ENCODE measurements at regions not wholly inside any gene's neighbourhood (a gene's known extent, or its start where the extent isn't known, plus 50 kb on each side); places are given as distances from the start of the nearest gene placed in this dataset.

DNA sequence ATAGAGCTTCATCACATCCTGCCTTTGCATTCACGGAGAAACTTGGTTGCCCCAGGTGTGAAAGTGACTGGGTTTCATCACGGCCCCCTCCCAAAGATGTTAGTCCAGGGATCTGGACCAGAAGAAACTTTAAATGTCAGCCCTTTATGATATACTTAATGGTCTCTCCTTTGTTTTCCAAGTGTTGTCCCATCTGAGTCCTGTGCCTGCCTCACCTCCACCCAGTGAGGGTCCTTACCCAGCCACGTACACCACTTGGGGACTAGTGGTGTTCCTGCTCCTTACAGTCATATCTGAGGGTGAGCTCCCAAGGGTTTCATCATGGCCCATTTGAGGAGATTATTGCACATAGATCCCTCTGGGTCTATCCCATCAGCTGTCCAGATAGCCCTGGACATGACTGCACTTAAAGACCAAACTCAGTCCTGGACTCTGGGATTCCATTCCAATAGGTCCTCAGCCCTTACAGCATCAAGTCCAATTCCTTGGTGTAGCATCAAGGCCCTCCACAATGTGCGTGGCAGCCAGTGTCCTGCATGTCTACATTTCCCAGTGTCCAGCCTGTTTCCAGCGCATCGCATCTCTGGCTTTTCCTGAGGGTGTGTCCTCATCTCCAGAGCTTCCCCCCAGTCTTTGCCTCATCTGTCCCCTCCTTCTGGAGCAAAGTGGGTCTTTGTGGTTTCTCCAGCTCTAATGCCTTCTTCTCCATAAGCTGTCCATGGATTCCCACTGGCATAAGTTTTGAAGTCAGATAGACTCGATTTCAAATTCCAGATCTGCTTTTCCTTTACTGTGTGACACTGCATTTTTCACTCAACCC is 351.6 kb downstream of the MYCN start:
- no peak for FAIRE-seq
- no peak for DNase-seq (ENCODE audit: extremely low spot score, insufficient read length, low read depth)

DNA sequence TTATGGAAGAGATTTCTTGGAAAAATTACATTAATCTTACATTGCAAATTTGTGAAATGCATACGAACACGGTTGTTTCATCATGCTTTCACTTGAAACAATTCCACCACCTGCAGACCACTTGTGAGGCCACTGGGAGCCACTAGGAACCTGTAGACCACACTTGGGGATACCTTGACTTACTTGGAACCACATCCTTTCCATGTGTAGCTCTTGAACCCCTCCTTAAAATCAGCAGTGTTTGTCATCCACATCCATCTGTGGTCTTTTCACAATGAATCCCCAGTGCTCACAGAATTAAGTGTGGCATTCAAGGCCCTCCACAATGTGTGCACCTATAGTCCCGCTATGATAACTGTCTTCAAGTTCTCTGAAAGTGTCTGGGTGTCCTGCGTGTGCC is 350.9 kb downstream of the MYCN start:
- DNase-seq (ENCODE audit: extremely low spot score, insufficient read length, low read depth) (no peak), FAIRE-seq (no peak)

DNA sequence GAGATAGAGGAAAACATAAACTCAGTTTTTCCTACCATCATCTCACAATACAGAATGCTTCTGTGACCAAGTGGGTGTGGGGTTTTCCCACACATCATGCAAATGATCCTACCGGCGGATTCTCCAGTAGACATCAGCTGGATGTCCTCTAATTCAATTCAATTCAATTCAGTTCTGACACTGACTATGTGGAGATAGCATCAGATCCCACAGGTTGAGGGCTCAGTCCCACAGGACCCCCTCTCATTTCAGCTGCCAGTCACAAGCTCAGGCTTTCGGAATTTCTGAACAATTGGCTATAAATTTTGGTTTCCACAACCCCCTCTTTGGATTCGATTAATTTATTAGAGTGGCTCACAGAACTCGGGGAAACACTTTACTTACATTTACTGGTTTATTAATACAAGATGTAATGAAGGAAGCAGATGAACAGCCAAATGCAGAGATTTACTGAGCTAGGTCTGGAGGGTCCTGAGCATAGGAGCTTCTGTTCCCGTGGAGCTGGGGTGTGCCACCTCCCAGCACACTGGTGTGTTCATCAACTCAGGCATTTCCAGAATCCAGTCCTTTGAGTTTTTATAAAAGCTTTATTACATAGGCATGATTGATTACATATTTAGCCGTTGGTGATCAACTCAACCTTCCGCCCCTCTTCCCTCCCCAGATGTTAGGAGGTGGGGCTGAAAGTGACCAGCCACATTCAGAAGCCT is 350.1 kb downstream of the MYCN start:
- FAIRE-seq (no peak), DNase-seq (ENCODE audit: extremely low spot score, insufficient read length, low read depth) (no peak)

DNA sequence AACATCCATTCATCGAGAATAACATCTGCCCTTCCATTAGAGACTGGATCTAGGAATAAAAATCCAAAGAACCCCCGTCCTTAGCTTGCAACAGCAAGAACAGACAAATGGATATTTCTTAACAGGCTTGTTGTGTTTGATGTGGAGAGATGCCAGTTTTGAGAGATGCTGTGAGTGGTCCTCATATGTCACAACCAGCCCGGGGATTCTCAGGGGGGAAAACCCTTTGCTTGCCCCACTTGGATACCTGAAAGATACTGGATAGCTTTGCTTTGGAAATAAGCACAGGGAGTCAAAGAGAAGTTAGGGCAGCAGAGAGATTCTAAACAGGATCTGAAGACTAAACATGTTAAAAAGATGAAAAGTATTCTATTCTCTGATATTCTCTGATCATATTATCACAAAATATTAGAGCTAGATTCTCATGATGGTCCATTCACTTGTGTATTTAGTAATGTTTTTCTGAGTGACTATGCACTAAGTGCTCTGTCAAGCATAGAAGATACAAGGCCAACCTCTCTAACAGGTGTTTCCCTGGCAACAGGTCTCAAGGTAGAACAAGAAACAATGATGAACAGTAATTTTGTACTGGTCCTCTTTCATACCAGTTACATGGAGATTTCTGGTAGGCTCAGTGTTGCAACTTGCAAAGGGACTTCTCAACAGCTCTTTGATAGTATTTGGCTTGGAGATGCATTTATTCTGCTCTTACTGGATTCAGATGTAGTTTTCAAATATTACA is 348.2 kb downstream of the MYCN start:
- no peak for DNase-seq (ENCODE audit: extremely low spot score, insufficient read length, low read depth)

DNA sequence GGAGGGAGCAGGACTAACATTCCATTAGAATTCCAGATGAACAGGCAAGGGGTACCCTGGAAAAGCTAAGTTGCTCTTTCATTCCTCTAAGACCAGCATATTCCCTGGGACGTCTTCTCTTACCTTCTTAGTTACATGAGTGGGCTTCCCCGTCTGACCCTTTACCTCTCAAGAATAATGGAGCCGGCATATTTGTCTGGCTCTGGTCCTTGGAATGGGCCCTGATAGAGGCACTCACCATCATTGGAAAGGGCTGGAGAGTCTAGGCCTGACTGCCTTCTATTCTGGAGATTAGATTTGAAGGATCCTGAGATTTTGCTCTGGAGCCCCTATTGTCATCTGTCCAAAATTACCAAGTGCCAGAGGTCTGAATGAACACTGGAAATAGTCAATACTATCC is 347.5 kb downstream of the MYCN start:
- FAIRE-seq (no peak), DNase-seq (ENCODE audit: extremely low spot score, insufficient read length, low read depth) (no peak)

More for the DNA sequence above, 348.2 kb downstream of the MYCN start:
- FAIRE-seq: no peak

DNA sequence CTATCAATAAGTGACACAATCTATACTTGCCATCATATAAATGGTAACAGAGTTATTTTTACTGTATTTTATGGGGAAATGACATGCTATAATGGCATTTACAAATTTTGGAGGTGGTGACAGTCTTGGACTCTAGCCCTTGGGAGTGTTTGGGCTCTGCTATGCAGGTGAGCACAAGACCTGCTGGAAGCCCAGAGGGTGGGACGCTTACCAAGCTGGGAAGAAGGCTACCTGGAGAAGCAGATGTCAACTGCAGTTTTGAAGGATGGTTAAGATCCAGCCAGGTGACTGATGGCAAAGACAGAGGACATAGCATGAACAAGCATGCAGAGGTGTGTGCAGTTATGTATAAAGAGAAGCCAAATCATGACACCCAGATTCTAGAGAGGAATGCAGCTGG is 346.9 kb downstream of the MYCN start:
- DNase-seq (ENCODE audit: extremely low spot score, insufficient read length, low read depth): no peak
- FAIRE-seq: no peak

DNA sequence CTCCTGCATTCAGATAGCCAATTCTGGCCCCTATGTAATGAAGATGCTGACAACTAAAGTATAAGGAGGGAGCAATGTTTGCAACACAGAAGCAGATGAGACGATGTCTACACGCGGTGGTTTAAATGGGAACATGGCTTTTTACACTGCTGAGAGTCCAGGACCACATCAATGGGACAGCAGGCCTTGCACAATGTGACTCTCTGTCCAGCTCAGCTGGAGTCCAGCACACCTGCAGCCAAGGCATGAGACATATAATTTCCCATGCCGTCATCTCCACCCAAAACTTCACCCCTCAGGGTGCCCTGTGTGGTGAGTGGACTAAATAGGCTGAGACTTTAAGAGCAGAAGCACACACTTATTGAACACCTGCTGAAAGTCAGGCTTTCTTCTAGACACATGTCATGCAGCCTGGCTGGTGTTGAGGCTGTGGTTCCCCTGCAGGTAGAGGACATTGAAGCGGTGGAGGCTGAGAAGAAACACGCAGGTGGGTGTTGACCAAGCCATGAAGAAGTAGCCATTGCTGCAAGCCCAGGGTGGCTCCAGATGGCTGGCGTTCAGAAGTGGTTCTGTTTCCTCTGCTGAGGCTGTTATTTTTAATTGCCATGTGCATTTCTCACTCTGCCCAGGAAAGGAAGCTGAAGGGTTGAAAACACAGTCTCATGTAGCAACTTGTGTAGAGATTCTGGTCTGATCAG is 345.6 kb downstream of the MYCN start:
- FAIRE-seq (no peak), DNase-seq (ENCODE audit: extremely low spot score, insufficient read length, low read depth) (no peak)

DNA sequence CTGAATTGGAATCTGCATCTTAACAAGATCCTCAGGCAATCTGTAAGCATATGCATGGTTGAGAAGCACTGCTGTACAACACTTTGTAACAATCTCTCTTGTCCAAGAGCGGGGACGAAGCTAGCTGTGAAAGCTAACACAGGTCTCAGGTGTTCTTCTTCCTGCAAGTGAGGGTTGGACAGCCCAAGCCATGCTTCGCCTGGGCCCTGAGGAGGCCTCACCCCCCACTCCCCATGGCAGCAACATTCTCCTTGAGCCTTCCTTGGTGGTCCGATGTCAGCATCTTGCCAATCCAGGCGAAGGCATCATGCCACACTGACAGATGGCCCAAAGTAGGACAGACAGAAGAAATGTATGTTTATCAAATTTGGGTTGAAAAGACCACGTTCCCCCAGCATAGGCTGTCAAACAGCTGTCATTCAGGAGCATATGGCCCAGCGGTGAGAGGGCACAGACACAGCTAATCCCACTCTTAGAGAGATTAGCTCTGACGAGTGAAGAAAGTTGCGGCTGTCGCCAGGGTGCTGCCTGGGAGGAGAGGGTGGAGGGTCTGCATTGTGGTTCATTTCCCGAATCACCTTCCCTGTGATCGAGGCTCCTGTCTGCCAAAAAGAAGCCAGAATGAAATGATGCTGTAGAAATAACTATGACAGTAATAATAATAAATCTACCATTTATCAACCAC is 344.7 kb downstream of the MYCN start:
- DNase-seq (ENCODE audit: extremely low spot score, insufficient read length, low read depth): no peak
- no peak for FAIRE-seq

DNA sequence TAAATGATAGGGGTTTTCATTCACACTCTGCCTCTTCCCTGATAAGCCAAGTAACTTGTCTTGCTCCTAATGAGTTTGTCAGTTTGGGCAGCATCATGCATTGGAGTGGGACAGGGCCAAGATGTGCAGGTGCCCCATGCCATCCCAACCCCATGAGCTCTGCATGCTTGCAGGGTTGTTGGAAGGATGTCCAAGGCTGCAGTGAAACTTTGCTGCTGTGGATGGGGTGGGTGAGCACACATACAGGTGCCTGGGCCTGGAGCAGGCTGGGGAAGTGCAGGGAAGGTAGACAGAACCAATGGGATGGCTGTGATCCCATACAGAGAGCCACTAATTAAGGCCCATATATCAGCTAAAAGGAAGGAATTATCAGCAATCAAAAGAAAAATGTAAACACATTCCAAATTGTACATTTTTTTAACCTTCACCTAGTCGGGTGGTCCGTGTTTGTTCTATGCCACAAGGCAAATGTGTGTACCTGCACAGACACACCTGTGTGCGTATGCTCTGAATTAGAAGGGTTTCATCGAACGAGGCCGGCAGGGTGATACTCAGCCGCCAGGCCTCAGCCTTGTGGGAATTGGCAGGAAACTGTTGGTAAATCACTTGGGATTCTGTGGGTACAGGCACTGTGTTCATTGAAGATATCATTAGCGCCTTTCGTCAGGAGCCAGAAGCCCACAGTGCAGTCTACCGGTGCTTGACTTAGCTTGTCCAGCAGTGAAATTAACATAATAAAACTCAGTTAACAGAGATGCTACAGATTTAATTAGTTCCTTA is 342.9 kb downstream of the MYCN start:
- DNase-seq (ENCODE audit: extremely low spot score, insufficient read length, low read depth): no peak
- FAIRE-seq: no peak

DNA sequence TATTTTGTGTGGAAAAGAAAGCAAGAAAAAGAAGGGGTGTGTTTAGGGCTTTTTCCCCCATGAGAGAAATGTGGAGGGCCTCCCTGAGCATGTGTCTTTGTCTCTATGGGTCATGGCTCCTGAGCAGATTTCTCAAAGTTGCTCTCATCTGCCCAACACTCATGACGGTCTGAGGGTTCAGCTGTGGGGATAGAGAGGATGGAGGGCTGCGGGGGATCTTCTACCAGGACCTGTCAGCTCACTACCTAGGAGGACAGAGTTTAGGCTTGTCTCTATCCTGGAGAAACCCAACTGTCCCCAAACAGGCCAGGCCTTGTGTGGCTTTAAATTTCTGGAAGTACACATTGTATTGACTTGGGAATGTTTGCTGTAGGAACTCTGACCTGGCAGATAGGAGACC is 342.2 kb downstream of the MYCN start:
- FAIRE-seq (no peak), DNase-seq (ENCODE audit: extremely low spot score, insufficient read length, low read depth) (no peak)

DNA sequence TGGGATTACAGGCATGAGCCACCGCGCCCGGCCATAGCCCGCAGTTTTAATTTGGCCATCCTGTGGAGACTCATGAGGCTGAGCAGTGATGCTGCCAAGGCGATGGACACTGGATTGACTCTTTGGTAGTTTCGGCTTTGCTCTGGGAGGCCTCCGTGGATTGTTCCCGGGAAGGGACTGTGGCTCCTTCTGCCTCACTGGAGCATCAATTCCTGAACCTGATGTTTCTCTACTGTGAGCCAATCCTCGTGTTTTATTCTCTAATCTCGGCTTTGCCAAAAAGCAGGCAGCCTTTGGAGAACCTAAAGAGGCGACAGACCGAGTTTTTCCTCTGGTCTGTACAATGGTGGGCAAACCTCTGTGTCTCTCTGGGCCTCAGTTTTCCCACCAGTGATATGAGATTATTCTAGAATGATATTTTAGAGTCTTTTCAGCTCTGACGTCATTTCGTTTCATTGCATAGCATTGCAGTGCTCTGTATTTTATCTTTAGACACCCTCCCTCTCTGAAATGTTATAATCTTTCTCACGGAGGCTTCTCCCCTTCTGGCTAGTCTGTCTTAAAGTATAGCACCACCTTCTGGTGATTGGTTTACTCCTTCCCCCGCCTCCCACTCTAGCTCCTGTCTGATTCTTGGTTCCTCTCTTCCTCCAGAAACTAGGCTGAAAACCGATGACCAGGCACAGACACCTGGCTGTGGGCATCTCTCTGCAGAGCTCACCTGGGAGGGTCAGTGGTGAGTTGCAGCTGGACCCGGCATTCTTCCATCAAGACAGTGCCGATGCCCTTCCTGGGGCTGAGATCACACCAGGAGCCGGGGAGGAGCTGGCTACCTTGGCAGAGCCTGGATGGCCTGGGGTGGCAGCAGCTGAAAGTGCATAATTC is 341.3 kb downstream of the MYCN start:
- peak; percentile 1 for DNase-seq (ENCODE audit: extremely low spot score, insufficient read length, low read depth)
- FAIRE-seq: no peak

DNA sequence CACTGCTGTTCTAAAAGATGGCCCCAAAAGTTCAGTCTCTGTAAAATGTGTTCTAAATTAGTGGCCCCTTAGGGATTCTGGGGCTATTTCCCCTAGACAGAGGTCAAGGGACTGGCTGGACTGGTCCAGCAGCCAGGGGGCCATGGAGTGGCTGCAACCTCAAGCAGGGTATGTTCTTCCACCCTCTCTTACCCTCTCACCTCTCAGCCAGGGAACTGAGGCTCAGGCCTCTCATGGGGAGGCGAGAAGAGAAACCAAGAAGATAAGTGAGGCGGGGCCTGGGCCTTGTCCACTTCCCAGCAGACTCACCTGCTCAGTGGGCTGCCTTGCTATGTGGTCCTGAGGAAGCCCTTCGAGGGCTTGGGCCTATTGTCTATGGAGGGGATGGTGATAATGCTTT is 339.7 kb downstream of the MYCN start:
- FAIRE-seq (no peak), DNase-seq (ENCODE audit: extremely low spot score, insufficient read length, low read depth) (no peak)

DNA sequence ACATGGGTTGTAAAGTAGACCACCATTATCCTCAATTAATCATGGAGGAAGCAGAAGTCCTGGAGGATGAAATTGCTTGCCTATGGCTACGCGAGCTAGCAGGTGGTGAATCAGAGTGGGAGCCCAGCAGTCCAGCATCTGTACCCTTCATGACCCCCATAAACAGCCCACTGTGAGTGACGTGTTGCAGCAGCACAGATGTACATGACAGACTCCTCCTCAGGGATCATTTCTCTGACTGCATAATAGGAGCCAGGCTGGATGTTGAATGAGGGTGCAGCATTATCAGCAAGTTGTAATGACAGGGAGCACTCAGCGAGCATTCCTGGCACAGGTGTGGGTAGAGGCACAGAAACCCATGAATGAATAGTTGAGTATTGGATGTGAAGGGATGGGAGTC is 339.3 kb downstream of the MYCN start:
- DNase-seq (ENCODE audit: extremely low spot score, insufficient read length, low read depth): no peak
- no peak for FAIRE-seq

DNA sequence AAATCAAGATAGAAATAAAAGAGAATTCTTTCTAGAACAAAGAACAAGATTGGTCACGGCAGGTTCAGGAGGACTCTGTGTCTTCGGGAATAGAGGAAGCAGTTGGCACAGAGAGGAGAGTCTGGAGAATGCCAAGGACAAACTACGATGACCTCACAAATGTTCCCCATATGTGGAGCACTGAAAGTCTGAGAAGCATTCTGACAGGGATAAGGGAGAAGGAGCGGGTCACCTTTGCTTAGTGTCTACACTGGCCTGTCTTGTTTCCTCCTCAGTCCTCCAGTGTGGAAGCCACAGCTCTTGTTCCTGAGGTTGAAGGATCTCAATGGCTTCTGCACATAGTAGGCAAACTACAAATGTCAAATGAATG is 338.8 kb downstream of the MYCN start:
- FAIRE-seq (no peak), DNase-seq (ENCODE audit: extremely low spot score, insufficient read length, low read depth) (no peak)

DNA sequence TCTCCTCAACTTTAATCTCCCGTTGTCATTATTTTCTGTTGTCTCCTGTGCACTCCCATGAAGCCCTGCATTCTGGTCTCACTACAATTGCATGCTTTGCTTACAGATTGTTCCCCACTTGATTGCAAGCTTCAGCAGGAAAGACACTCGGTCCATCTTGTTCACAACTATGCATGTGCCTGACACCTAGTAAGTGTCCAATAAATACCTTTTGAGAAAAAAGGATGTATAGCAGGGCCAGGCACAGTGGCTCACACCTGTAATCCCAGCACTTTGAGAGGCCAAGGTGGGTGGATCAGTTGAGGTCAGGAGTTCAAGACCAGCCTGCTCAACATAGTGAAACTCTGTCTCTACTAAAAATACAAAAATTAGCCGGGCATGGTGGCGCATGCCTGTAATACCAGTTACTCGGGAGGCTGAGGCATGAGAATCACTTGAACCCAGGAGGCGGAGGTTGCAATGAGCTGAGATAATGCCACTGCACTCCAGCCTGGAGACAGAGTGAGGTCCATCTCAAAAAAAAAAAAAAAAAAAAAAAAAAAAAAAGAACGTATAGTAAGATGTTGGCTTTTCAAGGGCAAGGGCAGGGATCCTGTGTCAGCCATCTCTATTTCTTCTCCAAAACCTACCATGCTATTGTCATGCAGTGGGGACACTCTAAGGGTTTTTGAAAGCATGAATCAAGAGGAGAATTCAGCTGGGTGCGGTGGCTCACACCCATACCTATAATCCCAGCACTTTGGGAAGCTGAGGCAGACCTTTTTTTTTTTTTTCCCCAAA is 338.3 kb downstream of the MYCN start:
- DNase-seq (ENCODE audit: extremely low spot score, insufficient read length, low read depth) (no peak), FAIRE-seq (no peak)

DNA sequence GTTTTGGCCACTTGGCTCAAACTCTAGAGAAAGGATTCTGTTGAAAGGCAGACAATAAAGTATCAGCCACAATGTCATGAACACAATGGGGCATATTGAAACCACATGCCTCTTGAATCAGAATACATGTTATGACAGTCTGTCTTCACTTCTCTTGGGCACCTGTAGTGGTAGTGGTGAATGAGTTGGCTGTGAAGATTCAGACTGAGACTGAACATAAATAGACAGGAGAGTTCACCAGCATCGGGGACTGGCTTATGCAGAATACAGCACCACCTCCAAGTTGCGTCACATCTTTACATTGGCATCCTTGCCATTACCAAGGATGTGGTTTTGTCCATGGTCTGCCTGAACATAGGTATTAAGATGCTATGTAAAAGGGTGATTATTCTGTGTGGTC is 336.8 kb downstream of the MYCN start:
- FAIRE-seq: no peak

DNA sequence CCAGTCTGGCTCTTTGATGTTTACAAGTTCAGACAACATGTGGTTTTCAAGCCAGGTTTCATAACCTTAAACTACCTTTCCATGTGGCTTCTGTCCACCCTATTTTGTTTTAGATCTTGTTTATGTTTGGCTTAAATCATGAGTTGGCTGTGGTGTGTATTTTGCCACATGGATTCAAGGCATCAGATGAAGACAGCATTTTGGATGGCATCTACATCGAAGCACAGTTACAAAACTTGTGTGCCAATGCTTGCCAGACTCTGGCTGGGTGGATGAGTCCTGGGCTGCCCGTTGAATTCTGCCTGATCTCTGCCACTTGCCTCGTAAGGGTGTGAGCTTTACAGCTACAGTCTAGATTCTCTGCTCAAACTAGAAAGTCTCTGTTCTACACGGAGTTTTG is 335.3 kb downstream of the MYCN start:
- FAIRE-seq: no peak
- no peak for DNase-seq (ENCODE audit: extremely low spot score, insufficient read length, low read depth)

More for the DNA sequence above, 336.8 kb downstream of the MYCN start:
- no peak for DNase-seq (ENCODE audit: extremely low spot score, insufficient read length, low read depth)

All from GM18507 (cell line).